HepG2 (cell line): ENCODE measurements at regions not wholly inside any gene's neighbourhood (a gene's known extent, or its start where the extent isn't known, plus 50 kb on each side); places are given as distances from the start of the nearest gene placed in this dataset.

Experiments
- ARID2 ChIP-seq: sonication (generic); formaldehyde crosslinking; IDR thresholded peaks from 2 replicates; pipeline ENCODE4 v1.8.1; 2022; ENCODE audit warnings: mild to moderate bottlenecking, missing genetic modification reagents, borderline replicate concordance
- CBX5 ChIP-seq: sonication (generic); formaldehyde crosslinking; IDR thresholded peaks from 2 replicates; pipeline ENCODE4 v1.4.0; 2020; ENCODE audit warnings: missing genetic modification reagents, borderline replicate concordance
- NR3C1 ChIP-seq: sonication (generic); formaldehyde crosslinking; IDR thresholded peaks from 2 replicates; pipeline ENCODE4 v1.4.0; 2020; ENCODE audit warnings: missing genetic modification reagents
- RFX1 ChIP-seq: fragments of 450-650 bp; IDR thresholded peaks from 2 replicates; pipeline ENCODE4 v1.6.1; 2017
- ZNF549 ChIP-seq: sonication (generic); formaldehyde crosslinking; IDR thresholded peaks from 2 replicates; pipeline ENCODE4 v1.5.0; 2020; ENCODE audit warnings: missing genetic modification reagents
- TF ChIP-seq, protein P1 (sequence below): sonication (generic); formaldehyde crosslinking; IDR thresholded peaks from 2 replicates; pipeline ENCODE4 v1.4.0; 2020; ENCODE audit warnings: missing genetic modification reagents, borderline replicate concordance

GRCh38 chr10:114872519-114873087 is 51.0 kb downstream of the FHIP2A start:
- TF ChIP-seq NR3C1 (CRISPR knock-in tag) (no peak), ZNF549 (CRISPR knock-in tag) (no peak), CBX5 (CRISPR knock-in tag) (no peak), RFX1 (no peak), ARID2 (no peak)
- TF ChIP-seq, protein P1, sequence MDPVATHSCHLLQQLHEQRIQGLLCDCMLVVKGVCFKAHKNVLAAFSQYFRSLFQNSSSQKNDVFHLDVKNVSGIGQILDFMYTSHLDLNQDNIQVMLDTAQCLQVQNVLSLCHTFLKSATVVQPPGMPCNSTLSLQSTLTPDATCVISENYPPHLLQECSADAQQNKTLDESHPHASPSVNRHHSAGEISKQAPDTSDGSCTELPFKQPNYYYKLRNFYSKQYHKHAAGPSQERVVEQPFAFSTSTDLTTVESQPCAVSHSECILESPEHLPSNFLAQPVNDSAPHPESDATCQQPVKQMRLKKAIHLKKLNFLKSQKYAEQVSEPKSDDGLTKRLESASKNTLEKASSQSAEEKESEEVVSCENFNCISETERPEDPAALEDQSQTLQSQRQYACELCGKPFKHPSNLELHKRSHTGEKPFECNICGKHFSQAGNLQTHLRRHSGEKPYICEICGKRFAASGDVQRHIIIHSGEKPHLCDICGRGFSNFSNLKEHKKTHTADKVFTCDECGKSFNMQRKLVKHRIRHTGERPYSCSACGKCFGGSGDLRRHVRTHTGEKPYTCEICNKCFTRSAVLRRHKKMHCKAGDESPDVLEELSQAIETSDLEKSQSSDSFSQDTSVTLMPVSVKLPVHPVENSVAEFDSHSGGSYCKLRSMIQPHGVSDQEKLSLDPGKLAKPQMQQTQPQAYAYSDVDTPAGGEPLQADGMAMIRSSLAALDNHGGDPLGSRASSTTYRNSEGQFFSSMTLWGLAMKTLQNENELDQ (CRISPR knock-in tag), result no peak
